OCI-LY1 (cell line): ENCODE measurements at regions not wholly inside any gene's neighbourhood (a gene's known extent, or its start where the extent isn't known, plus 50 kb on each side); places are given as distances from the start of the nearest gene placed in this dataset.

Experiments
- EZH2 ChIP-seq: fragments of 200-600 bp; sonication (generic), shearing (Covaris generic); IDR thresholded peaks from 2 replicates; pipeline ENCODE4 v1.8.0; 2017; ENCODE audit warnings: borderline replicate concordance, mixed run types, mild to moderate bottlenecking, antibody characterized with exemption, low read length, moderate library complexity, mixed read lengths
- TF ChIP-seq, protein P1 (sequence below): fragments of 200-600 bp; sonication (generic), shearing (Covaris generic); IDR thresholded peaks from 2 replicates; pipeline ENCODE4 v1.5.1; 2017; ENCODE audit warnings: mild to moderate bottlenecking, antibody characterized with exemption, low read length, moderate library complexity, mixed read lengths

- TF ChIP-seq, protein P1, sequence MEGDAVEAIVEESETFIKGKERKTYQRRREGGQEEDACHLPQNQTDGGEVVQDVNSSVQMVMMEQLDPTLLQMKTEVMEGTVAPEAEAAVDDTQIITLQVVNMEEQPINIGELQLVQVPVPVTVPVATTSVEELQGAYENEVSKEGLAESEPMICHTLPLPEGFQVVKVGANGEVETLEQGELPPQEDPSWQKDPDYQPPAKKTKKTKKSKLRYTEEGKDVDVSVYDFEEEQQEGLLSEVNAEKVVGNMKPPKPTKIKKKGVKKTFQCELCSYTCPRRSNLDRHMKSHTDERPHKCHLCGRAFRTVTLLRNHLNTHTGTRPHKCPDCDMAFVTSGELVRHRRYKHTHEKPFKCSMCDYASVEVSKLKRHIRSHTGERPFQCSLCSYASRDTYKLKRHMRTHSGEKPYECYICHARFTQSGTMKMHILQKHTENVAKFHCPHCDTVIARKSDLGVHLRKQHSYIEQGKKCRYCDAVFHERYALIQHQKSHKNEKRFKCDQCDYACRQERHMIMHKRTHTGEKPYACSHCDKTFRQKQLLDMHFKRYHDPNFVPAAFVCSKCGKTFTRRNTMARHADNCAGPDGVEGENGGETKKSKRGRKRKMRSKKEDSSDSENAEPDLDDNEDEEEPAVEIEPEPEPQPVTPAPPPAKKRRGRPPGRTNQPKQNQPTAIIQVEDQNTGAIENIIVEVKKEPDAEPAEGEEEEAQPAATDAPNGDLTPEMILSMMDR = no peak
- no peak for TF ChIP-seq EZH2
These were observed 409.5 kb upstream of the ITGA1 start for GRCh38 chr5:52378237-52378636.
